ENCODE measurements at regions not wholly inside any gene's neighbourhood (a gene's known extent, or its start where the extent isn't known, plus 50 kb on each side); places are given as distances from the start of the nearest gene placed in this dataset.

DNA sequence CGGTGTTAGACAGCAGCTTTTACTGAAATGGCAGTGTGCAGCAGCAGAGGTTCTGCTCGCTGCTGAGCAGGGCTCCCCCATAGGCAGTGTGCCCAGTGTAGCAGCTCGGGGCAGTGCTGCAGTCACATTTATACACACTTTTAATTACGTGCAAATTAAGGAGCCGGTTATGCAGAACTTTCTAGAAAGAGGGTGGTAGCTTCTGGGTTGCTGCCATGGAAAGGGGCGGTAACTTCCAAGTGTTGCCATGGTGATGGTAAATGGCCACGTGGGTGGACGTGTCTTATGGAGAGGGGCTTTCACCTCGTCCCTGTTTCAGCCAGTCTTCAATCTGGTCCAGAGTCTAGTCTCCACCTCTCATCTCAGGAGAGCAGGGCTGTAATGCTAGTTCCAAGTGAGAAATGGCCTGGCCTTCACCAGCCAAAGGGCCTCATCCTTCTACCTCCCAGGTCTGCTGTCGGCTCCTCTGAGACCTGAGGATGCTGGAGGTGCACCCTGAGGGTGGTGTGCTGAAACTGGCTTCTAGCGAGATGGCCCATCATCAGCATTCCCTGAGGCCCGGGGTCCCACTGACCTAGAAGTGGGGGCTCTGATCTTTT, 180.5 kb upstream of the PMEPA1 start:
- DNase-seq, result no peak

DNA sequence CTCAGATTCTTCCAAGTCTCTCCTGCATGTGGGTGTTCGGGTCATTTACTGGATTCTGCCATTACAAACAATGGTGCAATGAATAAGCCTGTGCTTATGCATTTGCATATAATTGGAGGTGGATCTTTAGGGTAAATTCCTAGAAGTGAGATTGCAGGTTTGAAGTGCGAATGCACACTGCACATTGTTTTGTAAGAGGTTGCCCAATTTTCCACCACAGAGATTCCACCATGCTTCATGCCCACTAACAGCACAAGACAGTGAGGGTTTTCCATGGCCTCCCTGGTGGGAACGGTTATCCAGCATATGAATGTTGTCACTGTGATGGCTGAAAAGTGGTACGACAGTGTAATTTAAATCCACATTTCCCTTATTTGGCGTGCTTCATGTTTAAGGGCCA, 178.8 kb upstream of the PMEPA1 start:
- no peak for DNase-seq

DNA sequence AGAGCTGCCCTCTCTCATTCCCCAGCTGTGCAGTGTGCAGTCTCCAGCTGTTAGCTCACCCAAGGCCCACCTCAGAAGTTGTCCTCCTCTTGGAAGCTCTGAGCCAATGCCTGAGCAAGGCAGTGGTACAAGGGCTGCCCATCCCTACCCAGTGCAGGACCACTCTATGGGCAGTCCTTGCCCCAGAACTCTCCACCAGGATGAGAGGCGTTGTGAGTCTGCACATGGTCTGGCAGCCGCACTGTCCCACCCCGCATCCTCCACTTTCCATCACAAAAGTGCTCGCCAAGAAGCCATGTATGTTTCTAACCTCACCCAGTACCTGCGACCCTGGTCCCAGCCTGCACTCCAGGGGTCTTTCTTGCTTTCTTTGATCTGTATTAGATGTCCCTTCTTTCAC, 175.1 kb upstream of the PMEPA1 start:
- no peak for DNase-seq

DNA sequence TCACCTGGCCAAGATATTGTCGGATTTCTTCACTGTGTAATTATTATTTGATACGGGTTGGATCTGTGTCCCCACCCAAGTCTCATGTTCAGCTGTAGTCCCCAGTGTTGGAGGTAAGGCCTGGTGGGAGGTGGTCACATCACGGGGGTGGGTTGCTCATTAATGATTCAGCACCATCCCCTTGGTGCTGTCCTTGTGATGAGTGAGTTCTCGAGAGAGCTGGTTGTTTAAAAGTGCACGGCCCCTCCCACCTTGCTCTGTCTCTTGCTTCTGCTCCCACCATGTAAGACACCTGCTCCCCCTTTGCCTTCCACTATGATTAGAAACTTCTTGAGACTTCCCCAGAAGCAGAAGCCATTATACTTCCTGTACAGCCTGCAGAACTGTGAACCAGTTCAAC, 173.9 kb upstream of the PMEPA1 start:
- DNase-seq, result no peak

DNA sequence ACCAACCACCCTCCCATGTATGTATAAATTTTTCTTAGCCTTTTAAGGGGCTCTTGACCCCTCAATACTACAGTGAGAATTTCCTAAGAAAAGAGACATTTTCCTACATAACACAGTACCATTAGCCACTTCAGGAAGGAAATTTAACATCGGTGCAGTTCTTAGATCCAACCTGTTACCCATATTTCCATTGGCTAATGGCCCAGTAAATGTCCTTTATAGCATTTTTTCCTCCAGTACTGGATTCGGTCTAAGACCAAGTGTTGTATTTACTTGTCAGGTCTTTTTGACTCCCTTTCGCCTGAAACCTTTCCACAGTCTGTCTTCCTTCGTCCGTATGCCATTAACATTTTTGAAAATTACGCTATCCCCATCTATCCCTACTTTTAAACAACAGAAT, 173.4 kb upstream of the PMEPA1 start:
- no peak for DNase-seq

DNA sequence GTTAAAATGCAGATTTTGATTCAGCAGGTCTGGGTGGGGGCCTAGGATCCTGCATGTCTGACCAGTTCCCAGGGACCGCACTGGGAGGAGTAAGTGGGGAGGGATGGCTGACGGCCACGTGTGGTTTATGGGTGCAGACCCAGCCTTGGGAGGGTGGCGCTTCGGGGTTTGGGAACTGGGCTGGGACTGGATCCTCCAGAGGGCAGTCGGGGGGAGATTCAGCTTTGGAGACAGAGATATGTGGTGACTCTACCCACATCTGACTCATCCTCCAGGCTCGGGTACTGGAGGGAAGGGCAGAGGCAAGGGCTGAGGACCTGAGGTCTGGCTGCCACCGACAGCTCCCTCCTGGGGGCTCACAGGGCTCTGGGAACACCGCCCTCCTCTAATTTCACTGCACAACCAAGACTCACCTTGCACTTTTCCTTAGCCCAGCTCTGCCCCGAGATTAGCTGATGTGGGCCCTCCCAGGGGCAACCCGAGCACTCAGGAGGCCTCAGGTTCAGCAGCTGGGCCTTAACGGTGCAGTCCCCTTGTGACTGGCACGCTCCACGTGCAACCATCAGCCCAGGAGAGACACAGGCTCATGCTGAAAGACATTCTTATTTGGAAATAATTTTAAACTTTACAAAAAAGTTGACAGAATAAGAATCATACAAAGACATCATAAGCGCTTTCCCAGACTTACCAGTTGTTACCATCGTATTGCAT, 172.8 kb upstream of the PMEPA1 start:
- no peak for DNase-seq

DNA sequence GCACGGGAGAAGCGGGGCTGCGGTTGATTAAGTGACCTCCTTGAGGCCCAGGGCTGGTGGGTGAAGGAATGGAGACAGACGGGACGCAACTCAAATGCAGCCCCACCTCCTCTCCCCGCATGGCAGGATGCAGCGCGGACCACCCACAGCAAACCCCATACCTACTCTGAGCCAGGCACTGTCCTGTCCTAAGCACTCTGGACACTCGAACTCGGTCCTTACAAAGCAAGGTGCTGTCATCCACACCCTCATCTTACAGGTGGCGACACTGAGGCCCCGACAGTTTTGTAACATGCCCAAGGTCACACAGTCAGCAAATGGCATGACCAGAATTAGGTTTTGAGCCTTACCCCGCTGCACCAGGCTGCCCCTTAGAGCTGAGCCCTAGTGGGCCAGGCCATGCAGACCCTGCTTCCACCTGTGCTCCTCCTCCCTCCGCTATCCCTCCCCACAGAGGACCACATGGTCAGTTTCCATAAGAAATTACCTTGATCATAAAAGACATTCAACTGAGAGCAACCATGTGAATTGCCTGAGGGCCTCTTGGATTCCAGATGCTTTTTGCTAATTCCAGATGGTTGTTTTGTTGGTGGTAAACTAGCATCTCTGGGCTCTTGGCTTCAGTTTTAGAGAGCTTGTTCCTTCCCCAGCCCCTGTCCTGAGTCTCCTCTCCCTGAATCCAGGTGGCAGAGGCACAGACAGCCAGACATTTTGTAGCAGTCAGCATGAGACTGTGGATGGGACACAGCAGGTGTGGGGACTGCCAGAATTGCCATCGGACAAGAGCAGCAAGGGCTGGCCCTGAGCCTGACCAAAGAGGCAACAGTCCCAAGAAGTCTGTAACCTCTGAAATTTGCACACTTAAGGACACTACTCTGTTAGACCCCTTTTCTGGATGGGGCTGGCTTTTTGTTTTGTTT, 171.9 kb upstream of the PMEPA1 start:
- no peak for DNase-seq

DNA sequence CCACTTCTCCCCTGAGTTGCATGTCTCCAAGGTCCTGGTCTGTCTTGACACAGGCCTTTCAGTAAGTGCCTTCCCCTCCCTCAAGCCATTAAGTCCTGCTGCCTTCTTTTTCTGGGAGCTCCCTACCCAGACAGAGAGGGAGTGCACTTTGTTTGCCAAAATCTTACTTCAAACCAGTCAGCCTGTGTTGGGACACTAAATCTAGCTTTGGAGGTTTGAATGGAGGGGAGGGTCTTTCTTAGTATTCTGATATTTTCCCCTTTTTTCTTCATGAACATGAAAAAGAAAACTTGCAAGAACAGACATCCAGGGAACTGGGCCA, 170.7 kb upstream of the PMEPA1 start:
- DNase-seq, result no peak

DNA sequence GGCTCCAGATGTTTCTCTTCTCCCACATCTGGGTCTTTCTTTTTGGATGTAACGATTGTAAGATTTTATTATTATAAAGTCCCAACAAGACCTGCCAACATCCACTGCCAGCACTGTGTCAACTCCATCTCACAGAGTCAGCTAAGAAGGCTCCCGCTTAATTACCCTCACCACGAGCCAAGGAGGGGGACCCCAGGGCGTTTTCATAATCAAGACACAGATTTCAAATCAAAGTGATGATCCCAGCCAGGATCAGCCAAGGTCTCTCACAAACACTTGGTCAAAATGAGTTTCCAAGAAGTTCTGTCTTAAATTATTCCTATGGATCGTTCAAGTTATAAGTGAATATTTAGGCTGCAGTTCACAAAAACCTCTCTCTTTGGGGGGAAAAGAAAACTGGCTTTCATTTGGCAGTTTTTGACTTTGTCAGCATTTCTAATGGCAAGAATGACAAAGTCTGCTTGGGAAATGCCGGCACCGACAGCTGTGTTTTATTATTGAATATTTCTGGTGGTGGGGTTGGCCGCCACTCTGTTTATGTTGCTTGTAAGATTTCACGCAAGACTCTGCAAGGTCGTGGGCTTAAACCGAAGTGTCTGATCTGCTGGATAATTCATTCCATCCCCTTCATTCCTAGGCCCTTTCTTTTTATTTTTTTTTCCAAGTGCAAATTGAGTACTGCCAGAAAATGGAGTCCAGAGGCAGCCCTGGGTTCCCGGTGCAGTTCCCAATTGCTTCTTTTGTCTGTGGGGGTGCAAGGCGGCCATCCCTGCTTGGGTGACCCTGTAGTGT, 170.2 kb upstream of the PMEPA1 start:
- no peak for DNase-seq

DNA sequence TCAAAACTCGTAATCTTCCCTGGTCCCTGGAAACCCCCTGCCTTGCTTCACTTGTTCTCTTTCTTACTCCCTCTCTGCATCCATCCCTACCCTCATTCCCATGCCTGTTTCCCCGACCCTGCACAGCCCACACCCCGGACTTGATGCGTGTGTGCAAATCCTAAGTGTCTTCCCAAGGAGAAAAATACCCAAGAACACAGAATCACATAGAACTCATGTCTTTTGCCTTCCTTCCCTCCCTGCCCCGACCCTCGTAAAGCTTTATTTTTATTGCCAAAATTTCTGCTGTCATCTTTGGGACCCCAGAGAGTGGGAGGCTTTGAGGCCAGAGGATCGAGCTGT, 169.6 kb upstream of the PMEPA1 start:
- DNase-seq, result no peak

DNA sequence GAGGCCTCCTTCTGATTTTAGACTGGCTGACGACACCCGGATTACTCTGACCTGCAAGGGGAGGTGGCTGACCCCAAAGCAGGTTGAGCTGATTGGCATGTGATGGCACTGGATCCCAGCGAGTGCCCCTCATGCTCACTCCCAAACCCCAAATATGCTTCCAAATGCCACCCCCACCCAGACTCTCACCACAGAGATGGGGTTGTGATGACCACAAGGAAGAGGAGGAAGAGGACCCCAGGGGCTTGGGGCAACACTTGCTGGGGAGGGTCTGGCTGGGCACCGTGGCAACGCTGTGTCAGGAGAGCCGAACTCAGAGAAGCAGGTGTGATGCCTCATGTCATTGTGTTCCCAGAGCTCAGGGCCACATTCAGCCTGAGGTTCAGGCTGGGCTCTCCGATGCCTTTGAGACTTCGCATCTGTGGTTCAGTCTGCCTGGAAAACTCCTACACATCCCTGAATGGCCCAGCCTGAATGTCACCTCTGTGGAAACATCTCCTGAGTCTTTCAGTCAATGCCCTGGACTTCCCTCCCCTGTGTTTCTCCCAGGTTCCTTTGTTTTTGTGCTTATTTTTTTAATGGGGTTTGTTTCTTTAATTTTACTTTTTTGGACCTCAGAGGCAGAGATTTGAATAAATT, 169.1 kb upstream of the PMEPA1 start:
- DNase-seq, result no peak

DNA sequence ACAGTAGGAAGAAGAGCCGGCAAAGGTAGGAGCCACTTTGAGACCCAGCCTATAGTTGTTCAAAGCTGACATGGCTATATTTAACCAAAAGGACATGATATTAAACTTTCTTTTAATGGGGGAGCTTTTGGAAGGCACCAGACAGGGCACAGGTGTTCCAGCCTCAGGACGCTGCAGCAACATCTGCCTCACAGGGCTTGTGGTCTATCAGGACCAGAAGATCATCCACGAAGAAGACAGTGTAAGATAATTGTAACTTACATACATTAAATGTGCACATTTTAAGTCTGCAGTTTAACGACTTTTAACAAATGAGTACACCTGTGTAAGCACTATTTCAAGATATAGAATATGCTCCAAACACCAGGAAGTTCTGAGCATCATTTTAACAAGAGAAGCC, 168.2 kb upstream of the PMEPA1 start:
- no peak for DNase-seq

DNA sequence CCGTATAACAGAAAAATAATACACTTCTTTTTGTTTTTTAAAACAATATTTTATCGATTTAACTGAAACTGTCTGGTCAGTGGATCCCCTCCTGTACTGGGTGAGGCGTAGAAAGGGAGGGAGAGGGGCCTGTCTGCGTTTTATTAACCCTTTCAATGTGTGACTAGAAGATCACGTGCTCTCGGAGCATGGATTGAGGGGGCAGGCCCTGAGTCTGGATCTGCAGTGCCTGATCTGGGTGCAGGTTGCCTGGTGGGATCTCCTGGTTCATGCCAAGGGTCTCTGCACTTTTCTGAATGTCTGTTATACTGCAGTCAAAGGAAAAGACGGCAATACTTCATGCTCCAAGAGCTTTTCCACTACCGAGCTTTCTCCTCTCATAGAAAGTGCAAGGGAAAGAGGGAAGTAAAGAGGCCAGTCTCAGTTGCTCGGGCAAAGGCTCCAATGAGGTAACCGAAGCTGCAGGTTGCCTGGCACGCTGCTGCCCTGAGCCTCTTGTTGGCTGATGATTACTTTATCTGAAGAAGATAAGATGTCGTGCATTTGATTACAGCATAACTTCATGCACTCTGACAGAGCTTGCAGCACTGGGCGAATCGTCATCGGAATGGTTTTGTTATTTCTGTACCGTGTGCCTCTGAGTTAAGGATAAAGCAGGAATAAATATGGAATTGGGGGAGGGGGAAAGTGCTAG, 167.5 kb upstream of the PMEPA1 start:
- DNase-seq, result no peak

DNA sequence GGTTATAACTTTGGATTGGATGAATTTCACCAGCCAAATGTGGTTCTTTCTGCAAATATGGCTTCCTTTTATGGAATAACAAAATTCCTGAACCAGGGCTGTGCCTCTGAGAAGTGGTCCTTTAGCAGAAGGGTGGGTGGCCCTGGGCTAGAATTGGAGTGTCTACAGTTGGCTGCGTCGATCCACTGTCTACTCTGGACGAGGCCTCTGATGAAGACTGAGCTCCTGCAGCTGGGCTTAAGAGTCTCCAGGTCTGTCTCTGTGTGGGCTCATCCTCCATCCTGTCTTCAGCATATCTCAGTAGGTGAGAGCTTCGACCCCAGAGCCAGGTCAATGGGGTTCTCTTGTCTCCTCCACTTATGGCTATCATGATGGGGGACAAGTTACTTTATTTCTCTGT, 166.3 kb upstream of the PMEPA1 start:
- no peak for DNase-seq

DNA sequence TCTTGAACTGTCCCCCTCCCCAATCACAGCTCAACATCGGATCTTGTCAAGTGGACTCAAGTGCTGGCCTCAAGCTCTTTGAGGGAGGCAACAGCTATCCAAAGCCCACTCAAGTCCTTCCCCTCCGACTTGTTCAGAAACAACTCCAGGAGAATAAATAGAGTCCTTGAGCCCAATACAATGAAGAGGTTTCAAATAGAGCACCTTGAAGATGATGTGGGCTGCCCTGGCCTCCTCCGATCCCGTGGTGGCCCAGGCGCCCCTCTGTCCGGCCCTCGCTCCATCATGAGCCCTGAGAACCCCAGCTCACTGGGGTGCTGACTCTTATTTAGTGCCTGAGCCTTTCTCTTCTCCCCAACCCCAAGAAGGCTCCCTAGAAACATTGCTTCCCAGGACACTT, 164.3 kb upstream of the PMEPA1 start:
- DNase-seq, result no peak

DNA sequence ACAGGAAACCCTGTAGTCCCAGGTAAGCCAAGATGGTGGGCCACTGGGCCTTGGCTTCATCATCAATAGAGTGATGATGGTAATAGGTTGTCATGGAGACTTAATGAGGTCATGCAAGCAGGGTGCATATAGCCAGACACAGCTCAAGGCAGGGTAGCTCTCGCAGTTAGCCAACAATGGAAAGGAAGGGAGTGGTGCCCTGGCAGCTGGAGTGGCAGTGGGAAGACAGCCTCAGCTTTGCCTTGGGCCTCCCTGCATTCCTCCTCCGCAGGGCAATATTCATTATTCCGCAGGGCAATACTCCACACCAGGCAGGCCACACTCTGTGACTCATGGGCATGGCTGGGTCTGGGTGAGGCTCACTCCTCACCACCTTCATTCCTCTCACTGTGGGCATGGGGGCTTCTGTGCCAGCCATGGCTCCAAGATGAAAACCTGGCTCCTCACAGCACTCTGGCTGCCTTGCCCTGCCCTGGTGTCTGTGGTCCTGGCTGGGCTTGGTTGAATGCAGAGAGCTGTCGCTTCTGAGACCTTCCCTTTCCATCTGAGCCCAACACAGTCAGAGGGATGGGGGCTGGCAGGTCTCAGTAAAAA, 163.1 kb upstream of the PMEPA1 start:
- no peak for DNase-seq

DNA sequence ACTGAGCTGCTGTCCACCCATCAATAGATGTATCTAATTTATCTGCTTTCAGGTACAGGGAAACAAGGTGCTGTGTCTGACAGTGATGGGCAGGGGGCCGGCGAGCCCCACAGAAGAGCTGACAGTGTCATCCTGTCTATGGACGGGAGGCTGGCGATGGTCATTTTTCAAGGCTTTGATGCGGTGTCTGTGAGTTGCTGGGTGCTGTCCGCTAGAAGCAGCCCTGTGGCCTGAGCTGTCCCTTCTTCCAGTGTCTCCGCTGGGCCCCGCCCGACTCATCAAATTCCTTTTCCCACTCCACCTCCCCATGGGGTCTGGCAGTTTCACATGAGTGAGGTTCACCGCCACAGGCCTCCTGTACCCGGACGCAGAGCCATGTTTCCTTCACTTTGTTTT, 161.4 kb upstream of the PMEPA1 start:
- no peak for DNase-seq

DNA sequence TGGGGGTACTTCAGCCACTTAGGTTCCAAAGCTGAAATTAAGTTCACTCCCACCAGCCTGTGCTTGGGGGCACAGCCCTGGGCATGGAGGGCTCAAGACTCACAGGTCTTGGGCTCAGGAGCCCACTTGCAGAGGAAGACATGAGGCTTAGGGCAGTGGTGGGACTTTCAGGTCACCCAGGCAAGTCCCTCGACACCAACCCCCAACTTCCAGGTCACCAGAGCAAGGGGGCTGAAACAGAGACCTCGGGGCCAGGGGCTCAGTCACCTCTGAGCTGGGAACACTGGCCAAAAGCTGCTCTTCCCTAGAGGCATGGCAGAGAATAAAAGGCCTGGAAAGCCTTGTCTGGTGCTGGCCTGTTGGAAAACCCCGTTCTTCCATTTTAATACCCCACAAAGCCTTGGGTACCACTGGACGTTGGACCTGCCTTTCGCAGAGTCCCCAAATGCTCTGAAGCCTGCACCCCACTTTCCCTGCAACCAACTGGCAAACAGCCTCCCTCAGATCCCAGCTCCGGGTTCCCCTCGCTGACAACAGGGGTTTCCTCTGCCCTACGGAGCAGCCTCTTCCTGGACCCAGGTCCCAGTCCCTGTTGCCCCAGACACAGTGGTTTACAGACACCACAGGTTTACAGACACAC, 160.9 kb upstream of the PMEPA1 start:
- no peak for DNase-seq

DNA sequence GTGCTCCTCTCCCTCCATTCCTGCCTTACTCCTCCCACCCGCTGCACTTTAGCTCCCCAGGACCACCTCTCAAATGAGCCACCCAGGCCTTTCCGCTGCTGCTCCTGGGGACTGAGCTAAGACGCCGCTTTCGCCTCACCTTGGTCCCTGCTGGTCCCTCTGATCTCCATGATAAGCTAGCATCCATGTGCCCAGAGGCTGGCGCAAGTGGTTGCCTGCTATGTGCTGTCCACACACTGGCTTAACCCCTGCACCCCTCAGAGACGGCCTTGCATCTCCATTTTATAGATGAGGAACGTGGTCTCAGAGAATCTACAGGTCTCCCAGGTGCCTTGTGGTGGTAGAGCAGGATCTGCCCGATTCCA, 160.1 kb upstream of the PMEPA1 start:
- DNase-seq, result no peak

DNA sequence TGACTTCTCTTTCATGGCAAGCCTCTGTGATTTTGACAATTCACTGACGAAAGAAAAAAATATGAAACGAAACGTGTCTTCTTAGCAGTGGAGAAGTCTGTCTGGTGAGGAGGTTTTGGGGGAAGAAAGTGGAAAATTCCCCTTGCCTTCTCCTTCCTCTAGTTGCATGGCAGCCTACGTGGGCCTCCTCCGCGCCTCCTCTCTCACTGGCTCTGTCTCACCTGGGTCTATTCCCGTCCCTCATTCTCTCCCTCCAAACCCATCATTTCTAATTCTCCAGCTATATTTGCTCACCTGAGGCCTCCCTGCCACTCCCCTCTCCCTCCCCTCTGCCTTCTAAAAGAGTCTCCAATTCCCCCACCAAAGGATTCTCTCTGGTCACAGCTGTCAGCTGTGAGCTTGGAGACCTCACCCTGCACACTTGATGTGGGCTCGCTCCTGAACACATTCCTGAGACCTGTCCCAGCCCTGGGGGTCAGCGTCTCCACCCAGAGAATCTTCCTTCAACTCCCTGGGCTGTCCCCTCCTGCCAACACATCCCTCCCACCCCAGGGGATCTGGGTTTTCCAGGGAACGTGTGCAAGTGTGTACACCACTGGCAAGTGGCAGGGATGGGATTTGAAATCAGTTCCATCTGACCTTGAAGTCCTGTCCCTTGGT, 159.6 kb upstream of the PMEPA1 start:
- DNase-seq, result no peak

DNA sequence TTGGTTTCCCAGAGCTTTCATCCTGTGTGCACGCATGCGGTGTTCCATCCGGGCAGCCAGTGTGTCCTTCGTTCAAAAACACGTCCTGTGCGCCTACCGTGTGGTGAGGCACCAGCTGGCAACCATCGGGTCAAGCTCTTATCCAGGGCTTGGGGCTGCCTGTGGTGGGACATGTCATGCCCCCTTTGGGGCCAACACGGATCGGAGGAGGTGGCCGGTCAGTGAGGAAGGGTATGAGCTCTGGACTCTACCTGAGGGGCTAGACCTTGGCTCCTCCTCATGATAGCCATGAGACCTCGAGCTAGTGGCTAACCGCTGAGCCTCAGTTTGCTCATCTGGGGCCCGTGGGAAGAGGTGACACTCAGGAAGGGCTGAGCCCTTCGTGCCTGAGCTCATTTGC, 158.5 kb upstream of the PMEPA1 start:
- DNase-seq, result no peak

Measured in NCI-H1436 (cell line).